DMS114 treated with DMSO at 0.1 percent for 48 hours (cell line): ENCODE measurements at regions not wholly inside any gene's neighbourhood (a gene's known extent, or its start where the extent isn't known, plus 50 kb on each side); places are given as distances from the start of the nearest gene placed in this dataset.
"Not testable (repeated sequence)": the region's sequence is repeated elsewhere in the genome, so short reads cannot be mapped to it uniquely, and the experiment has no call there.

Experiments used
- DNase-seq: peaks from one replicate; lab custom pipeline; 2025; ENCODE audit not compliant: unreplicated experiment; lab: John Stamatoyannopoulos, UW

- no peak for DNase-seq
Observed at GRCh38 chr11:38176686-38177322, 1578.8 kb upstream of the RAG2 start.

- no peak for DNase-seq
Observed at GRCh38 chr11:38173676-38174075, 1575.6 kb upstream of the RAG2 start.

GRCh38 chr11:38169286-38169685, 1571.2 kb upstream of the RAG2 start:
- DNase-seq: no peak

- no peak for DNase-seq
Observed at GRCh38 chr11:38163526-38163925, 1565.5 kb upstream of the RAG2 start.

GRCh38 chr11:38160433-38160832, 1562.4 kb upstream of the RAG2 start:
- no peak for DNase-seq

GRCh38 chr11:38159038-38159437, 1561.0 kb upstream of the RAG2 start:
- no peak for DNase-seq

- no peak for DNase-seq
Observed at GRCh38 chr11:38156495-38157146, 1558.6 kb upstream of the RAG2 start.

- DNase-seq: no peak
Observed at GRCh38 chr11:38155856-38156255, 1557.8 kb upstream of the RAG2 start.

- no peak for DNase-seq
Observed at GRCh38 chr11:38153985-38154384, 1555.9 kb upstream of the RAG2 start.

- DNase-seq: no peak
Observed at GRCh38 chr11:38143852-38144251, 1545.8 kb upstream of the RAG2 start.

GRCh38 chr11:38138972-38139371, 1540.9 kb upstream of the RAG2 start:
- no peak for DNase-seq

GRCh38 chr11:38136887-38137286, 1538.9 kb upstream of the RAG2 start:
- DNase-seq: no peak

- no peak for DNase-seq
Observed at GRCh38 chr11:38131535-38131934, 1533.5 kb upstream of the RAG2 start.

GRCh38 chr11:38130976-38131375, 1532.9 kb upstream of the RAG2 start:
- DNase-seq: no peak

- DNase-seq: no peak
Observed at GRCh38 chr11:38130514-38130913, 1532.5 kb upstream of the RAG2 start.

GRCh38 chr11:38123673-38124072, 1525.6 kb upstream of the RAG2 start:
- no peak for DNase-seq

GRCh38 chr11:38116616-38117015, 1518.6 kb upstream of the RAG2 start:
- not testable (repeated sequence) for DNase-seq

- DNase-seq: not testable (repeated sequence)
Observed at GRCh38 chr11:38115381-38115780, 1517.3 kb upstream of the RAG2 start.

GRCh38 chr11:38100836-38101462, 1502.9 kb upstream of the RAG2 start:
- no peak for DNase-seq

- no peak for DNase-seq
Observed at GRCh38 chr11:38095268-38095667, 1497.2 kb upstream of the RAG2 start.

- DNase-seq: no peak
Observed at GRCh38 chr11:38089726-38090125, 1491.7 kb upstream of the RAG2 start.

GRCh38 chr11:38060920-38061319, 1462.9 kb upstream of the RAG2 start:
- no peak for DNase-seq
